ENCODE measurements at regions not wholly inside any gene's neighbourhood (a gene's known extent, or its start where the extent isn't known, plus 50 kb on each side); places are given as distances from the start of the nearest gene placed in this dataset.

GRCh38 chr2:76311728-76312127, 601.0 kb upstream of the GCFC2 start:
- H3K9me3 ChIP-seq (replicated peaks; ENCODE audit: control insufficient read depth, insufficient read depth, low read length) = peaks cover 2% of the 10 kb centered on the region
- H3K4me1 ChIP-seq (ENCODE audit: control insufficient read depth, extremely low read depth, insufficient read depth, low read length) = no peaks in the 10 kb centered on the region
- no peak for TF ChIP-seq MYC (IDR thresholded peaks at IDR 0.05; ENCODE audit: low read depth, low read length)
- no peak for TF ChIP-seq JUN (IDR thresholded peaks at IDR 0.05; ENCODE audit: borderline replicate concordance, insufficient read depth, insufficient read length, low read depth)
- TF ChIP-seq EZH2 (IDR thresholded peaks at IDR 0.05; ENCODE audit: borderline replicate concordance, low read depth, low read length, severe bottlenecking) = no peak
- no peak for TF ChIP-seq MAX (IDR thresholded peaks at IDR 0.05; ENCODE audit: insufficient read depth, insufficient read length)
- TF ChIP-seq POLR2AphosphoS5 (IDR thresholded peaks at IDR 0.05; ENCODE audit: insufficient read depth, low read depth, low read length) = no peak
- no peak for TF ChIP-seq POLR2A (IDR thresholded peaks at IDR 0.05; ENCODE audit: low read depth, low read length)
- TF ChIP-seq FOS (IDR thresholded peaks at IDR 0.05; ENCODE audit: borderline replicate concordance, insufficient read depth, low read length) = no peak
- no peak for TF ChIP-seq CTCF (IDR thresholded peaks at IDR 0.05; ENCODE audit: extremely low read depth in 1 of 2, insufficient read depth in 1 of 2, low read depth in 1 of 2, low read length in 2 of 2)
- no peak for TF ChIP-seq GATA2 (IDR thresholded peaks at IDR 0.05; ENCODE audit: insufficient read depth, insufficient read length, low read depth, low read length)
- H3K9me1 ChIP-seq (replicated peaks; ENCODE audit: control insufficient read depth, extremely low read depth, insufficient read depth, low read length) = no peaks in the 10 kb centered on the region
- ChIA-PET CTCF (no interaction called here), POLR2A (no interaction called here)
- no peak overlapping the region for H3K4me2 ChIP-seq (ENCODE audit: insufficient read depth, low read length)
- H3K9ac ChIP-seq (replicated peaks; ENCODE audit: extremely low read depth, insufficient read depth, low read length) = no peak overlapping the region
- H4K20me1 ChIP-seq (replicated peaks; ENCODE audit: control insufficient read depth, extremely low read depth, insufficient read depth, low read length) = no peaks in the 10 kb centered on the region
- no TSS peak for BruUV-seq (replicated peaks)
- FAIRE-seq (no peak), DNase-seq (ENCODE audit: low read depth, low spot score) (no peak)
- no peaks in the 10 kb centered on the region for H3K36me3 ChIP-seq (ENCODE audit: control insufficient read depth in 2 of 2, extremely low read depth in 1 of 2, insufficient read depth in 2 of 2, low read length in 2 of 2)
- no peak overlapping the region for H2AFZ ChIP-seq (ENCODE audit: low read depth, low read length)
- H3K79me2 ChIP-seq (ENCODE audit: control insufficient read depth, insufficient read depth, low read length) = no peaks in the 10 kb centered on the region
- no peaks in the 10 kb centered on the region for H3K27me3 ChIP-seq (ENCODE audit: control insufficient read depth in 2 of 2, insufficient read depth in 2 of 2, low read length in 2 of 2)
- no peak overlapping the region for H3K27ac ChIP-seq (ENCODE audit: insufficient read depth, low read depth, low read length)
- dilution Hi-C loops (cut with MboI; ENCODE audit: extremely low pct_ligation_motif_present, low sequenced_read_pairs) (no loop called here), intact Hi-C loops (cut with micrococcal nuclease) (no loop called here)
- no peak overlapping the region for H3K4me3 ChIP-seq (replicated peaks in 1 of 3; ENCODE audit: insufficient read depth in 1 of 3, low read depth in 1 of 3, low read length in 3 of 3)

All from endothelial cell of umbilical vein (primary cell).